ENCODE measurements at regions not wholly inside any gene's neighbourhood (a gene's known extent, or its start where the extent isn't known, plus 50 kb on each side); places are given as distances from the start of the nearest gene placed in this dataset.

DNA sequence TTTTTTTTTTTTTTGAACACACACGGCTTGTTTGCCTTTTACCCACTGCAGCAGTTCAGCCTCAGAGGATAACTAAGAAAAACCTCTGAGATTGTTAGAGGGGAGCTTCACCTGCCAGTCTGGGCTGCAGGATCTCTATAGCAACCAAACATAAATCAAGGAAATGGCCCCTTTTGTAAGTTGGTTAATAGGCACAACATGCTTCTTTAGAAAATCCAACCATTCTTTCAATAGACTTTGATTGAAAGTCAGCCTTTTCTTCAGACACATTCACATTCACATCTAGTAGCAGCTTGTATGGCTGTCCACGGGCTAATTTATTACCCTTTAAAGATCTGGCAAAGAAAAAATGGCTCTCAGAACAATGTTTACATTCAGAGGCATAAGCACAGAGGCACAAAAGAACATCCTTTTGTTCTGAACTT lies 136.6 kb upstream of the RARB start:
- H3K27ac ChIP-seq, result no peak overlapping the region
- no peak for TF ChIP-seq ZFX (IDR thresholded peaks at IDR 0.05; ENCODE audit: borderline replicate concordance)
- TF ChIP-seq, protein P1, sequence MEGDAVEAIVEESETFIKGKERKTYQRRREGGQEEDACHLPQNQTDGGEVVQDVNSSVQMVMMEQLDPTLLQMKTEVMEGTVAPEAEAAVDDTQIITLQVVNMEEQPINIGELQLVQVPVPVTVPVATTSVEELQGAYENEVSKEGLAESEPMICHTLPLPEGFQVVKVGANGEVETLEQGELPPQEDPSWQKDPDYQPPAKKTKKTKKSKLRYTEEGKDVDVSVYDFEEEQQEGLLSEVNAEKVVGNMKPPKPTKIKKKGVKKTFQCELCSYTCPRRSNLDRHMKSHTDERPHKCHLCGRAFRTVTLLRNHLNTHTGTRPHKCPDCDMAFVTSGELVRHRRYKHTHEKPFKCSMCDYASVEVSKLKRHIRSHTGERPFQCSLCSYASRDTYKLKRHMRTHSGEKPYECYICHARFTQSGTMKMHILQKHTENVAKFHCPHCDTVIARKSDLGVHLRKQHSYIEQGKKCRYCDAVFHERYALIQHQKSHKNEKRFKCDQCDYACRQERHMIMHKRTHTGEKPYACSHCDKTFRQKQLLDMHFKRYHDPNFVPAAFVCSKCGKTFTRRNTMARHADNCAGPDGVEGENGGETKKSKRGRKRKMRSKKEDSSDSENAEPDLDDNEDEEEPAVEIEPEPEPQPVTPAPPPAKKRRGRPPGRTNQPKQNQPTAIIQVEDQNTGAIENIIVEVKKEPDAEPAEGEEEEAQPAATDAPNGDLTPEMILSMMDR (IDR thresholded peaks at IDR 0.05), result no peak

DNA sequence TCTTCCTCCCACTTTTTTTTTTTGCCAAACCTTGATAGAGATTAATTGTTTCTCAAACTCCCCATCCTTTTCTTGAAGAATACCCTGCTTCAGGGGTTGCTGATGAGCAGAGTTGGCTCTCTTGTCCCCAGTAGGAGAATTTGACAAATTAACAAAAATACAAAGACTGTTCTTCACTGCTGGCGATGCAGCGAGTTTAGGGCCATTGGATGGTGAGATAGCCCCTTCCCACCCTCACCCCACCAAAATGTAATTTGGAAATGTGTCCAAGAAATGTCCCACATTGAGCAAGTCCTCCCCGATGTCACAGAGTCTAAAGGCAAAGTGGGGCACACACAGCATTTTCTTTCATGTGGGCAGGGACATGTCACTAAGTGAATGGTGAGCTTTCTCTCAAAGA lies 136.0 kb upstream of the RARB start:
- H3K27ac ChIP-seq, result no peak overlapping the region
- no peak for TF ChIP-seq ZFX (IDR thresholded peaks at IDR 0.05; ENCODE audit: borderline replicate concordance)
- TF ChIP-seq, protein P1 (IDR thresholded peaks at IDR 0.05), result no peak

DNA sequence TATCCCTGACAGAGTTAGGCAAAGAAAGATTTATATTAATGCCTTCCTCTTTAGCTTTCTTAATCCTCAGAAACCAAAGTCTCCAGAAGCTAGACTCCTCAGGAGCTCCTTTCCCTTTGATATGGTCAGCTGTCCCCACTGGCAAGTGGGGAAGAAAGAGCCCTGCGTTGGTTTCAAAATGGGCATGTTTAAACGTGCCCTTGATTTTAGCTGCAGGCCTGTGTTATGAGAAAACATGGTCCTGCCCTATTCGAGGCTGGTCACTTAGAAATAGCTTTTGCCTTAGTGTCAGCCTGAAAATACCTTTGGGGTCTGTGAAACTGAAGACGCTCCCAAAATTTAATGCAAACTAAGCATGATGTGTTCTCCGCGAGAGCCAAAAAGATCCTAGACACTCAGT lies 135.5 kb upstream of the RARB start:
- no peak overlapping the region for H3K27ac ChIP-seq
- TF ChIP-seq ZFX (IDR thresholded peaks at IDR 0.05; ENCODE audit: borderline replicate concordance), result no peak

DNA sequence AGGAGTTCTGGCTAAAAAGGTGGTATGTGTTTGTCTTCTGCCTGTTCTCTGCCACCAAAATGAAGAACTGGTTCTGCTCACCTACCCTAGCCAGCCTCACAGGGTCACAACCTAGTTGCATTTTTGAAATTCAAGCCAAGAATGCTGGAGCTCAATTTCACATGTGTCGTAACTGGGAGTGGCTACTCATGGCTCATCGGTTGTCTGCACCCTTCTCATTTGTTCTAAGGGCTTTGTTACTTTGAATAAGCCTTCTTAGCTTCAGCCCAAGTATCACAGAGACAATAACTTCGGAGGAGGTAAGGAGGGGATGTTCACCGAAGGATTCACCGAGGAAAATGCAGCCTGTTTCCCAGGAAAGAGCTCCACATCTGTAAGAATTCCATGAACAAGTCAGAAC lies 134.3 kb upstream of the RARB start:
- TF ChIP-seq, protein P1 (IDR thresholded peaks at IDR 0.05), result no peak
- no peak for TF ChIP-seq ZFX (IDR thresholded peaks at IDR 0.05; ENCODE audit: borderline replicate concordance)
- H3K27ac ChIP-seq, result no peak overlapping the region

DNA sequence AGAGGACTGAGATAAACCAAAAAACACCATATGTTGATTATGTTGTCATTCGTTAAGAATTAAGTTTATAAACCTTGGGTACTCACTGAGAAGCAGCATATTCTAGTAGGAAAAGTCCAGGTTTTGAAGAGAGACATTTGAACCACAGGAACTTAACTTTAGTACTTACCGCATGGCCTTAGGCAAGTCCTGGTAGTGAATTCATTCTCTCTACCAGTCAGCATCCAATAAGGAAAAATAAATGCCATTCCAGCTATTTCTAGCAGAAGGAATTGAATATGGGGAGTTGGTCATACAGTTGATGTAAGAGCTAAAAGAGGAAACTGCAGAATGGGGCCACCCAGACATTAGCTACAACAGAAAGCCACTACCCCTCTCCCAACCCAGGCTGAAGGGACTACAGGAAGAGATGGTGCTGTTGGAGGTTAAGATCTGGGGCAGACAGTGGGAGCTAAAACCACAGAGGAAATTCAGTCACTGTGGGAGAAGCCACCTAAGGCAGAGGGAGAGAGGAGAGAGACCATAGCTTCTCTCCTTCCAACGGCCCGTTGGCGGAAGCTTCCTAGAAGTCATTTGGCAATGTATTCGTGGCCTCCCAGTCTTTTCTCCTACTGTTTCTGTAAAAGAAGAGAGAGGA lies 133.8 kb upstream of the RARB start:
- TF ChIP-seq ZFX (IDR thresholded peaks at IDR 0.05; ENCODE audit: borderline replicate concordance), result no peak
- TF ChIP-seq, protein P1 (IDR thresholded peaks at IDR 0.05), result no peak
- H3K27ac ChIP-seq, result no peak overlapping the region

DNA sequence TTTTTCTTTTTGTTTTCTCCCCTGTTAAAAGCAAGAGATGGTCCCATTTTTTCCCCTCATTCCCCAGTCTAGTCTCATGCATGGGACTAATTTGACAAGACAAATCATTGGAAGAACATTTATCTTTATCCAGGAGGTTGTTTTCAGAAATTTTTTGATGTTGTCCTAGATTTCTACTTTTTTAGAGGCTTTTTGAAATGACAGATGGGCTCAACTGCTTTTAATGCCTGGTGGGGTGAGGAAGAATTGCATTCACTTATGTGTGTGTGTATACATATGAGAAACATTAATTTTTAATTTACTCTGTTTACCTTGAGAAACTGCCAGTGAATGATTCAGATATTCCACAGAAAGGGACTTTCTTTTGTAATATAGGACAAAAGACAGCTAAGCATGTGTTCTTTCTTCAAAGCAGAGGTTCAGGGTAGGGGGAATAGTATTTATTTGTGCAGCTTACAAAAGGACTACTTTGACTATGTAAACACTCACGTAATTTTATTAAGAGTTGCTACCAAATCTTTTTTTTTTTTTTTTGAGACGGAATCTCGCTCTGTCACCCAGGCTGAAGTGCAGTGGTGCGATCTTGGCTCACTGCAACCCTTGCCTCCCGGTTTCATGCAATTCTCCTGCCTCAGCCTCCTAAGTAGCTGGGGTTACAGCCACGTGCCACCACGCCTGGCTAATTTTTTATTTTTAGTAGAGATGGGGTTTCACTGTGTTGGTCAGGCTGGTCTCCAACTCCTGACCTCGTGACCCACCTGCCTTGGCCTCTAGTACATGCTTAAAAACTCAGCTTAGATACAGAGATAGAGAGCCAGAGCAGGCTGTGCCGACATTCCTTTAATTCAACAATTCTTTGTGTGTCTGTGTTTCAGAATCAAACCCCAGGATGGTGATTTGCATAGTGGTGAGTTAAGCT lies 130.1 kb upstream of the RARB start:
- no peak overlapping the region for H3K27ac ChIP-seq
- TF ChIP-seq ZFX (IDR thresholded peaks at IDR 0.05; ENCODE audit: borderline replicate concordance), result no peak
- TF ChIP-seq, protein P1 (IDR thresholded peaks at IDR 0.05), result no peak

DNA sequence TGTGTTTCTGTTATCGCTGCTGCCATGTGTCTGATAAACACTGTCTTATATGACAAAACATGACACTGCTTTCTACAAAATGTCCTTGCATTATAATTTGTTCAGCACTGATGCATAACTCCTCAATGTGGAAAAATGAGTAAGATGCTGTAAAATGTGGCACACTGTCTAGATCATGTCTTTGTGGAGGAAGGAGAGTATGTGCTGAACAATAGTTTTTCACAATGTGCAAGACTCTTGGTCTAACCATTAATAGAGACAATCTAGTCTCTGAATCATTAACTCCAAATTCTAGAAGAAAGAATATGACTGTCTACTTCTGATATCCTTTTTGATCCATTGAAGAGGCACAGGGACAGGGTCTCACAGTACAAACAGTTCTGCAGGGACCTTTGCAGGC lies 127.9 kb upstream of the RARB start:
- TF ChIP-seq ZFX (IDR thresholded peaks at IDR 0.05; ENCODE audit: borderline replicate concordance), result no peak
- TF ChIP-seq, protein P1 (IDR thresholded peaks at IDR 0.05), result no peak
- no peak overlapping the region for H3K27ac ChIP-seq
